Trophoblast cell (in vitro differentiated cells and primary cell): ENCODE measurements at regions not wholly inside any gene's neighbourhood (a gene's known extent, or its start where the extent isn't known, plus 50 kb on each side); places are given as distances from the start of the nearest gene placed in this dataset.

Experiments
- DNase-seq, 2 donors: peaks; one replicate each; pipeline ENCODE4 v3.0.0-alpha.2; 2016
- H2AFZ ChIP-seq: 2 replicates; pipeline ENCODE4 v1.6.1; 2013; ENCODE audit warnings: low read length, moderate library complexity, mild to moderate bottlenecking; ENCODE audit not compliant: insufficient read depth, poor library complexity
- H2AK5ac ChIP-seq: 2 replicates; pipeline ENCODE4 v1.6.1; 2013; ENCODE audit warnings: mild to moderate bottlenecking, low read length
- H2BK120ac ChIP-seq: 2 replicates; pipeline ENCODE4 v1.6.1; 2013; ENCODE audit warnings: low read length, mild to moderate bottlenecking, moderate library complexity; ENCODE audit not compliant: insufficient read depth, poor library complexity
- H2BK12ac ChIP-seq: 2 replicates; pipeline ENCODE4 v1.6.1; 2013; ENCODE audit warnings: mild to moderate bottlenecking, low read length, moderate library complexity
- H2BK5ac ChIP-seq: 2 replicates; pipeline ENCODE4 v1.6.1; 2013; ENCODE audit warnings: low read length, low read depth, moderate library complexity, mild to moderate bottlenecking; ENCODE audit not compliant: poor library complexity
- H3K14ac ChIP-seq: 2 replicates; pipeline ENCODE4 v1.6.1; 2013; ENCODE audit warnings: mild to moderate bottlenecking, low read length
- H3K18ac ChIP-seq: 2 replicates; pipeline ENCODE4 v1.6.1; 2013; ENCODE audit warnings: mild to moderate bottlenecking, low read length
- H3K23ac ChIP-seq: 2 replicates; pipeline ENCODE4 v1.6.1; 2013; ENCODE audit warnings: low read length
- H3K27ac ChIP-seq: 2 replicates; pipeline ENCODE4 v1.5.1; 2013; ENCODE audit warnings: low read depth, mild to moderate bottlenecking, inconsistent platforms, low read length, moderate library complexity
- H3K27me3 ChIP-seq: 2 replicates; pipeline ENCODE4 v1.6.1; 2013; ENCODE audit warnings: inconsistent platforms, mild to moderate bottlenecking, low read length, moderate library complexity; ENCODE audit not compliant: insufficient read depth
- H3K36me3 ChIP-seq, 2 experiments: 1 replicate in 1 of 2; 2 replicates in 1 of 2; pipeline ENCODE4 v1.6.1; 2013; ENCODE audit warnings: low read length in 2 of 2, mild to moderate bottlenecking in 2 of 2, moderate library complexity in 1 of 2; ENCODE audit not compliant: insufficient read depth in 2 of 2, control insufficient read depth in 1 of 2
- H3K4ac ChIP-seq: 2 replicates; pipeline ENCODE4 v1.6.1; 2013; ENCODE audit warnings: low read depth, mild to moderate bottlenecking, low read length, moderate library complexity
- H3K4me1 ChIP-seq, 2 experiments: 1 replicate in 1 of 2; 2 replicates in 1 of 2; pipeline ENCODE4 v1.6.1; 2013; ENCODE audit warnings: low read length in 2 of 2, mild to moderate bottlenecking in 2 of 2, moderate library complexity in 1 of 2; ENCODE audit not compliant: insufficient read depth in 2 of 2, control insufficient read depth in 1 of 2
- H3K4me2 ChIP-seq: 2 replicates; pipeline ENCODE4 v1.6.1; 2013; ENCODE audit warnings: inconsistent platforms, mild to moderate bottlenecking, low read length, moderate library complexity
- H3K4me3 ChIP-seq: 2 replicates; pipeline ENCODE4 v1.5.1; 2013; ENCODE audit warnings: mild to moderate bottlenecking, low read depth, low read length, inconsistent platforms
- H3K79me1 ChIP-seq: one replicate; pipeline ENCODE4 v1.6.1; 2013; ENCODE audit warnings: low read length
- H3K79me2 ChIP-seq: 2 replicates; pipeline ENCODE4 v1.6.1; 2013; ENCODE audit warnings: low read length, mild to moderate bottlenecking; ENCODE audit not compliant: control insufficient read depth, insufficient read depth, poor library complexity
- H3K9ac ChIP-seq: 2 replicates; pipeline ENCODE4 v1.6.1; 2013; ENCODE audit warnings: mild to moderate bottlenecking, low read length
- H3K9me3 ChIP-seq: 2 replicates; pipeline ENCODE4 v1.6.1; 2013; ENCODE audit warnings: low read depth, mild to moderate bottlenecking, control low read depth, inconsistent platforms, low read length; ENCODE audit not compliant: insufficient read depth
- H4K12ac ChIP-seq: 2 replicates; pipeline ENCODE4 v1.6.1; 2013; ENCODE audit warnings: low read depth, mild to moderate bottlenecking, low read length, moderate library complexity
- H4K8ac ChIP-seq: 2 replicates; pipeline ENCODE4 v1.6.1; 2013; ENCODE audit warnings: low read depth, mild to moderate bottlenecking, low read length, moderate library complexity
- H4K91ac ChIP-seq: one replicate; pipeline ENCODE4 v1.6.1; 2013; ENCODE audit warnings: low read depth, mild to moderate bottlenecking, low read length, moderate library complexity
- WGBS: extraction: QIAGEN DNeasy Blood & Tissue Kit; methylation state at CpG from one replicate; pipeline ENCODE4 v1.1.7; 2013; ENCODE audit warnings: missing lambda C conversion rate; ENCODE audit not compliant: insufficient read length, insufficient coverage; ENCODE audit errors: extremely low coverage; 5-methylcytosine and 5-hydroxymethylcytosine counted together

GRCh38 chr5:143966280-143966679 is 154.3 kb downstream of the HMHB1 start:
- Histone ChIP-seq H3K4me3 (no peak overlapping the region), H3K4me2 (no peak overlapping the region), H3K14ac (no peak overlapping the region), H3K9ac (no peak overlapping the region), H3K79me2 (no peaks in the 10 kb centered on the region), H3K4me1 (no peaks in the 10 kb centered on the region), H3K4ac (no peak overlapping the region), H3K9me3 (no peaks in the 10 kb centered on the region), H3K18ac (no peak overlapping the region), H3K27ac (no peak overlapping the region), H3K23ac (no peak overlapping the region), H4K12ac (no peak overlapping the region), H2BK12ac (no peak overlapping the region), H4K91ac (no peak overlapping the region), H3K36me3 (no peaks in the 10 kb centered on the region), H2BK5ac (no peak overlapping the region), H2AFZ (no peak overlapping the region), H4K8ac (no peak overlapping the region), H2AK5ac (no peak overlapping the region), H3K79me1 (no peaks in the 10 kb centered on the region), H3K27me3 (no peaks in the 10 kb centered on the region), H2BK120ac (no peak overlapping the region)
- DNase-seq = no peak
- no CpG with 5 or more reads among the region's 1 CpG for WGBS

GRCh38 chr5:143968071-143968878 is 156.3 kb downstream of the HMHB1 start:
- Histone ChIP-seq H3K14ac (no peak overlapping the region), H2BK12ac (no peak overlapping the region), H3K27me3 (no peaks in the 10 kb centered on the region), H4K12ac (no peak overlapping the region), H3K4me2 (no peak overlapping the region), H2BK5ac (no peak overlapping the region), H3K23ac (no peak overlapping the region), H3K4me1 (no peaks in the 10 kb centered on the region), H3K27ac (no peak overlapping the region), H3K9me3 (no peaks in the 10 kb centered on the region), H3K36me3 (no peaks in the 10 kb centered on the region), H4K8ac (no peak overlapping the region), H3K79me1 (no peaks in the 10 kb centered on the region), H3K4me3 (no peak overlapping the region), H3K18ac (no peak overlapping the region), H2AFZ (no peak overlapping the region), H3K4ac (no peak overlapping the region), H3K79me2 (no peaks in the 10 kb centered on the region), H2AK5ac (no peak overlapping the region), H2BK120ac (no peak overlapping the region), H3K9ac (no peak overlapping the region), H4K91ac (no peak overlapping the region)
- peak; percentile 19 to 85 for DNase-seq
- WGBS = no CpG with 5 or more reads among the region's 3 CpGs

- no CpG with 5 or more reads among the region's 3 CpGs for WGBS
- H3K27ac ChIP-seq = no peak overlapping the region
- no peak overlapping the region for H3K4me3 ChIP-seq
- H4K12ac ChIP-seq = no peak overlapping the region
- H3K27me3 ChIP-seq = no peaks in the 10 kb centered on the region
- no peak overlapping the region for H2BK12ac ChIP-seq
- no peak overlapping the region for H4K8ac ChIP-seq
- H3K14ac ChIP-seq = no peak overlapping the region
- H2BK5ac ChIP-seq = no peak overlapping the region
- H2AFZ ChIP-seq = no peak overlapping the region
- no peaks in the 10 kb centered on the region for H3K79me1 ChIP-seq
- no peaks in the 10 kb centered on the region for H3K4me1 ChIP-seq
- H4K91ac ChIP-seq = no peak overlapping the region
- no peak overlapping the region for H3K18ac ChIP-seq
- H3K36me3 ChIP-seq = no peaks in the 10 kb centered on the region
- no peak overlapping the region for H3K4ac ChIP-seq
- H2BK120ac ChIP-seq = no peak overlapping the region
- H3K79me2 ChIP-seq = no peaks in the 10 kb centered on the region
- no peak overlapping the region for H3K9ac ChIP-seq
- H2AK5ac ChIP-seq = no peak overlapping the region
- DNase-seq = no peak
- no peaks in the 10 kb centered on the region for H3K9me3 ChIP-seq
- no peak overlapping the region for H3K4me2 ChIP-seq
- no peak overlapping the region for H3K23ac ChIP-seq
Observed at GRCh38 chr5:143970159-143970558, 158.2 kb downstream of the HMHB1 start.

GRCh38 chr5:143972068-143972467 is 160.1 kb downstream of the HMHB1 start:
- no peak overlapping the region for H4K91ac ChIP-seq
- H3K79me1 ChIP-seq = no peaks in the 10 kb centered on the region
- no peaks in the 10 kb centered on the region for H3K36me3 ChIP-seq
- H2AFZ ChIP-seq = no peak overlapping the region
- no peak for DNase-seq
- H3K9me3 ChIP-seq = no peaks in the 10 kb centered on the region
- no peak overlapping the region for H3K27ac ChIP-seq
- no peak overlapping the region for H3K14ac ChIP-seq
- no peak overlapping the region for H4K12ac ChIP-seq
- H3K4me2 ChIP-seq = no peak overlapping the region
- no peak overlapping the region for H3K4me3 ChIP-seq
- H3K18ac ChIP-seq = no peak overlapping the region
- no peak overlapping the region for H2BK120ac ChIP-seq
- H4K8ac ChIP-seq = no peak overlapping the region
- no CpG with 5 or more reads among the region's 2 CpGs for WGBS
- no peaks in the 10 kb centered on the region for H3K4me1 ChIP-seq
- no peaks in the 10 kb centered on the region for H3K79me2 ChIP-seq
- H3K23ac ChIP-seq = no peak overlapping the region
- H3K27me3 ChIP-seq = no peaks in the 10 kb centered on the region
- H2BK12ac ChIP-seq = no peak overlapping the region
- no peak overlapping the region for H2AK5ac ChIP-seq
- no peak overlapping the region for H3K9ac ChIP-seq
- H3K4ac ChIP-seq = no peak overlapping the region
- no peak overlapping the region for H2BK5ac ChIP-seq
